HEK293 (cell line): ENCODE measurements at regions not wholly inside any gene's neighbourhood (a gene's known extent, or its start where the extent isn't known, plus 50 kb on each side); places are given as distances from the start of the nearest gene placed in this dataset.

Source experiments
- CTCF ChIA-PET: fragments of 350-600 bp; formaldehyde crosslinking; extraction: SDS; loops from one replicate; lab custom pipeline; 2021; ENCODE audit warnings: antibody characterized with exemption; lab: Yijun Ruan, JAX
- POLR2A ChIA-PET: fragments of 300-600 bp; formaldehyde crosslinking; extraction: SDS; loops from one replicate; lab custom pipeline; 2020; ENCODE audit warnings: antibody characterized with exemption, inconsistent platforms; lab: Yijun Ruan, JAX
- H3K27ac ChIP-seq: fragments of 200-500 bp; sonication (Bioruptor generic); 2 replicates; pipeline ENCODE4 v1.5.1; 2014; ENCODE audit warnings: low read depth, low read length, control low read depth, inconsistent platforms; ENCODE audit errors: extremely low read depth
- H3K36me3 ChIP-seq, 2 experiments: fragments of 200-500 bp in 1 of 2; sonication (Bioruptor generic) in 1 of 2; 1 replicate in 1 of 2; 2 replicates in 1 of 2; pipeline ENCODE4 v1.5.1; 2014 to 2017; ENCODE audit warnings: inconsistent platforms in 2 of 2, low read length in 2 of 2; ENCODE audit not compliant: control insufficient read depth in 2 of 2, insufficient read depth in 1 of 2
- H3K4me1 ChIP-seq: fragments of 200-500 bp; sonication (Bioruptor generic); 2 replicates; pipeline ENCODE4 v1.5.1; 2014; ENCODE audit warnings: mild to moderate bottlenecking, low read length, inconsistent platforms; ENCODE audit not compliant: control insufficient read depth, insufficient read depth
- H3K4me3 ChIP-seq: 2 replicates; pipeline ENCODE4 v1.5.1; 2011; ENCODE audit warnings: low read depth, mild to moderate bottlenecking, control low read depth, low read length, moderate library complexity
- H3K9me3 ChIP-seq: fragments of 200-500 bp; sonication (Bioruptor generic); 2 replicates; pipeline ENCODE4 v1.5.1; 2014; ENCODE audit warnings: low read depth, low read length, inconsistent platforms; ENCODE audit not compliant: control insufficient read depth, insufficient read depth
- GFI1B ChIP-seq: fragments of 450-650 bp; formaldehyde crosslinking; IDR thresholded peaks from 2 replicates; pipeline ENCODE4 v1.5.1; 2016; ENCODE audit warnings: missing biosample characterization, missing genetic modification characterization
- IKZF3 ChIP-seq: fragments of 450-650 bp; IDR thresholded peaks from 2 replicates; pipeline ENCODE4 v1.5.0; 2018; ENCODE audit warnings: missing biosample characterization, mild to moderate bottlenecking, missing genetic modification characterization, moderate library complexity
- KLF10 ChIP-seq: fragments of 450-650 bp; IDR thresholded peaks from 2 replicates; pipeline ENCODE4 v1.5.1; 2018; ENCODE audit warnings: missing biosample characterization, mild to moderate bottlenecking, missing genetic modification characterization
- OVOL3 ChIP-seq: fragments of 450-650 bp; formaldehyde crosslinking; IDR thresholded peaks from 2 replicates; pipeline ENCODE4 v1.5.1; 2016; ENCODE audit warnings: missing biosample characterization, missing genetic modification characterization
- SCRT2 ChIP-seq: fragments of 450-650 bp; formaldehyde crosslinking; IDR thresholded peaks from 2 replicates; pipeline ENCODE4 v1.5.1; 2016; ENCODE audit warnings: missing biosample characterization, missing genetic modification characterization
- YY2 ChIP-seq: fragments of 450-650 bp; formaldehyde crosslinking; IDR thresholded peaks from 2 replicates; pipeline ENCODE4 v1.5.1; 2016; ENCODE audit warnings: missing biosample characterization, missing genetic modification characterization
- ZBTB10 ChIP-seq: fragments of 450-650 bp; formaldehyde crosslinking; IDR thresholded peaks from 2 replicates; pipeline ENCODE4 v1.5.1; 2016; ENCODE audit warnings: missing biosample characterization, missing genetic modification characterization
- ZBTB7A ChIP-seq: fragments of 450-650 bp; formaldehyde crosslinking; IDR thresholded peaks from 2 replicates; pipeline ENCODE4 v1.5.1; 2016; ENCODE audit warnings: low read depth, missing biosample characterization, missing genetic modification characterization
- ZBTB8A ChIP-seq: fragments of 450-650 bp; formaldehyde crosslinking; IDR thresholded peaks from 2 replicates; pipeline ENCODE4 v1.5.1; 2016; ENCODE audit warnings: missing biosample characterization, missing genetic modification characterization
- ZFP3 ChIP-seq: fragments of 450-650 bp; formaldehyde crosslinking; IDR thresholded peaks from 2 replicates; pipeline ENCODE4 v1.5.1; 2016; ENCODE audit warnings: low read depth, missing biosample characterization, missing genetic modification characterization
- ZNF174 ChIP-seq: fragments of 450-650 bp; formaldehyde crosslinking; IDR thresholded peaks from 2 replicates; pipeline ENCODE4 v1.5.0; 2017; ENCODE audit warnings: missing biosample characterization, mild to moderate bottlenecking, missing genetic modification characterization
- ZNF18 ChIP-seq: fragments of 450-650 bp; formaldehyde crosslinking; IDR thresholded peaks from 2 replicates; pipeline ENCODE4 v1.5.1; 2016; ENCODE audit warnings: missing biosample characterization, missing genetic modification characterization
- ZNF214 ChIP-seq: fragments of 450-650 bp; formaldehyde crosslinking; IDR thresholded peaks from 2 replicates; pipeline ENCODE4 v1.5.1; 2017; ENCODE audit warnings: missing biosample characterization, mild to moderate bottlenecking, missing genetic modification characterization, borderline replicate concordance
- ZNF221 ChIP-seq: fragments of 450-650 bp; formaldehyde crosslinking; IDR thresholded peaks from 2 replicates; pipeline ENCODE4 v1.5.1; 2017; ENCODE audit warnings: missing biosample characterization, missing genetic modification characterization, borderline replicate concordance
- ZNF23 ChIP-seq: fragments of 450-650 bp; formaldehyde crosslinking; IDR thresholded peaks from 2 replicates; pipeline ENCODE4 v1.5.1; 2016; ENCODE audit warnings: missing biosample characterization, missing genetic modification characterization, borderline replicate concordance
- ZNF341 ChIP-seq: fragments of 450-650 bp; formaldehyde crosslinking; IDR thresholded peaks from 2 replicates; pipeline ENCODE4; 2016; ENCODE audit warnings: low read depth, missing biosample characterization, missing genetic modification characterization
- ZNF423 ChIP-seq: fragments of 450-650 bp; formaldehyde crosslinking; IDR thresholded peaks from 2 replicates; pipeline ENCODE4 v1.5.1; 2016; ENCODE audit warnings: missing biosample characterization, missing genetic modification characterization
- ZNF449 ChIP-seq: fragments of 450-650 bp; formaldehyde crosslinking; IDR thresholded peaks from 2 replicates; pipeline ENCODE4 v1.5.1; 2017; ENCODE audit warnings: missing biosample characterization, mild to moderate bottlenecking, missing genetic modification characterization, moderate library complexity
- ZNF510 ChIP-seq: fragments of 450-650 bp; formaldehyde crosslinking; IDR thresholded peaks from 2 replicates; pipeline ENCODE4 v1.5.1; 2018; ENCODE audit warnings: mild to moderate bottlenecking, missing genetic modification characterization, missing biosample characterization; ENCODE audit not compliant: insufficient replicate concordance
- ZNF521 ChIP-seq: fragments of 450-650 bp; formaldehyde crosslinking; IDR thresholded peaks from 2 replicates; pipeline ENCODE4 v1.5.1; 2017; ENCODE audit warnings: missing biosample characterization, mild to moderate bottlenecking, missing genetic modification characterization
- ZNF529 ChIP-seq: fragments of 450-650 bp; formaldehyde crosslinking; IDR thresholded peaks from 2 replicates; pipeline ENCODE4 v1.5.1; 2017; ENCODE audit warnings: missing genetic modification characterization, missing biosample characterization; ENCODE audit not compliant: insufficient replicate concordance
- ZNF596 ChIP-seq: fragments of 450-650 bp; IDR thresholded peaks from 2 replicates; pipeline ENCODE4 v1.5.0; 2018; ENCODE audit warnings: missing biosample characterization, mild to moderate bottlenecking, missing genetic modification characterization, moderate library complexity
- ZNF600 ChIP-seq: fragments of 450-650 bp; formaldehyde crosslinking; IDR thresholded peaks from 2 replicates; pipeline ENCODE4 v1.5.1; 2016; ENCODE audit warnings: missing biosample characterization, missing genetic modification characterization
- ZNF664 ChIP-seq: fragments of 450-650 bp; formaldehyde crosslinking; IDR thresholded peaks from 2 replicates; pipeline ENCODE4 v1.5.1; 2016; ENCODE audit warnings: missing biosample characterization, missing genetic modification characterization
- ZSCAN4 ChIP-seq: fragments of 450-650 bp; formaldehyde crosslinking; IDR thresholded peaks from 2 replicates; pipeline ENCODE4 v1.5.1; 2017; ENCODE audit warnings: missing biosample characterization, missing genetic modification characterization

GRCh38 chr2:11889101-11889850, 142.8 kb downstream of the LPIN1 start (continued):
- TF ChIP-seq ZBTB10 (tag by site-specific recombination) (no peak), ZSCAN4 (tag by site-specific recombination) (no peak), ZNF221 (tag by site-specific recombination) (no peak), ZNF600 (tag by site-specific recombination) (no peak), KLF10 (tag by site-specific recombination) (no peak), YY2 (tag by site-specific recombination) (no peak), SCRT2 (tag by site-specific recombination) (no peak), ZNF174 (tag by site-specific recombination) (no peak), ZNF529 (no peak), ZNF214 (tag by site-specific recombination) (no peak), ZNF423 (no peak), GFI1B (tag by site-specific recombination) (no peak)

GRCh38 chr2:11889854-11890253, 143.4 kb downstream of the LPIN1 start:
- H3K9me3 ChIP-seq = no peaks in the 10 kb centered on the region
- no peaks in the 10 kb centered on the region for H3K4me1 ChIP-seq
- ChIA-PET POLR2A (no interaction called here), CTCF (interaction anchor here (0.7 kb wide), 1 partner anchor 31 kb away, joined by 4 read pairs; no protein-coding TSS in a partner anchor)
- TF ChIP-seq ZNF18 (tag by site-specific recombination) (no peak), OVOL3 (tag by site-specific recombination) (no peak), IKZF3 (no peak), ZNF521 (tag by site-specific recombination) (no peak), ZBTB8A (no peak), ZBTB7A (tag by site-specific recombination) (no peak), ZNF664 (no peak), ZNF341 (tag by site-specific recombination) (no peak), ZFP3 (tag by site-specific recombination) (no peak), ZNF23 (no peak), ZNF510 (tag by site-specific recombination) (no peak), ZNF596 (no peak), ZNF449 (tag by site-specific recombination) (no peak)
- H3K36me3 ChIP-seq = no peaks in the 10 kb centered on the region
- H3K4me3 ChIP-seq = no peak overlapping the region
- no peak overlapping the region for H3K27ac ChIP-seq
